ENCODE measurements at regions not wholly inside any gene's neighbourhood (a gene's known extent, or its start where the extent isn't known, plus 50 kb on each side); places are given as distances from the start of the nearest gene placed in this dataset.

DNA sequence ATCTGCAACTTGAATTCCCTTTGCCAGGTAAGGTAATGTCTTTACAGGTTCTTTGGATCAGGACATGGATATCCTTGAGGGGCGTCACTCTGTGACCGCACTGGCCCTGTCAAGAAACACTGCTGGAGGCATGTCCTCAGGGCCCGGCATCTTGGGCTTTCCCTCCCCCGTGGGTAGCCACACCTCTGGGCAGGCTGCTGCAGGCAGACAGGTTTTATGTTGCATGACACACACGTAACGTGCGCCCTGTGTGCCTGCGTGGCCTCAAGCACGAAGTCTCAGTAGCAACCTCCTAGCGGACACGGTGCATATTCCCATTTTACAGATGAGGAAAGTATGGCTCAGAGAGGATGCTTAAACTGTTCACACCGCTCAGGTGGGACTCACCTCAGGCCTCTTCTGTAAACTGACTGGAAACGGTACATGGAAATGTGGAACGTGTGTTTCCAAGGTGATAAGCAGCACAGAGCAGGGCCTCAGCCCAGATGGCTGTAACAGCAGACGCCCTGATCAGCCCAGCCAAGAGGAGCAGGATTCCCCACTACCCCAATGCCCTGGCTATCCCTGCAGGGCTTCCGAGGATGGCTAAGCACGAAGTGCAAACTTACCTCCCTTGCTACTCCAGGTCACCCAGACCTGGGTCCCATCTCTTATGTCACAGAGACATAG is 553.6 kb downstream of the TCERG1L start:
- no peak for TF ChIP-seq EZH2 (IDR thresholded peaks at IDR 0.05; ENCODE audit: low read length)
- no peak for TF ChIP-seq CTCF (optimal IDR thresholded peaks at IDR 0.05 in 1 of 3, IDR thresholded peaks at IDR 0.05 in 1 of 3, conservative IDR thresholded peaks at IDR 0.05 in 1 of 3; ENCODE audit: extremely low read depth in 1 of 3, insufficient read depth in 2 of 3, low read length in 3 of 3)
- H3K79me2 ChIP-seq (ENCODE audit: control insufficient read depth, insufficient read depth, low read length): no peaks in the 10 kb centered on the region
- dilution Hi-C loops (cut with MboI; ENCODE audit: extremely low pct_ligation_motif_present, low sequenced_read_pairs): no loop called here
- no peak overlapping the region for H3K4me3 ChIP-seq (ENCODE audit: control insufficient read depth in 2 of 3, extremely low read depth in 1 of 3, insufficient read depth in 2 of 3, low read depth in 1 of 3, low read length in 3 of 3)
- H3K4me2 ChIP-seq (ENCODE audit: control insufficient read depth, extremely low read depth, insufficient read depth, low read depth, low read length): no peak overlapping the region
- no peak for FAIRE-seq
- H3K4me1 ChIP-seq (ENCODE audit: control insufficient read depth, extremely low read depth, insufficient read depth, low read length): no peaks in the 10 kb centered on the region
- H3K36me3 ChIP-seq (ENCODE audit: control insufficient read depth in 2 of 2, extremely low read depth in 1 of 2, insufficient read depth in 2 of 2, low read length in 2 of 2): no peaks in the 10 kb centered on the region
- H4K20me1 ChIP-seq (ENCODE audit: control insufficient read depth, extremely low read depth, insufficient read depth, low read length): no peaks in the 10 kb centered on the region
- H3K9me3 ChIP-seq (ENCODE audit: control insufficient read depth, low read depth, low read length): peaks cover 18% of the 10 kb centered on the region
- no peak overlapping the region for H3K9ac ChIP-seq (ENCODE audit: control insufficient read depth, extremely low read depth, insufficient read depth, low read length)
- H3K9me1 ChIP-seq (ENCODE audit: control insufficient read depth, extremely low read depth, insufficient read depth, low read length): no peaks in the 10 kb centered on the region
- no peak for DNase-seq (ENCODE audit: low read depth, low spot score)
- H3K27me3 ChIP-seq (ENCODE audit: control insufficient read depth, extremely low read depth, insufficient read depth, low read length): no peaks in the 10 kb centered on the region
- no peak overlapping the region for H2AFZ ChIP-seq (ENCODE audit: control insufficient read depth, low read length)
- H3K27ac ChIP-seq (ENCODE audit: control insufficient read depth, insufficient read depth, low read length): no peak overlapping the region

DNA sequence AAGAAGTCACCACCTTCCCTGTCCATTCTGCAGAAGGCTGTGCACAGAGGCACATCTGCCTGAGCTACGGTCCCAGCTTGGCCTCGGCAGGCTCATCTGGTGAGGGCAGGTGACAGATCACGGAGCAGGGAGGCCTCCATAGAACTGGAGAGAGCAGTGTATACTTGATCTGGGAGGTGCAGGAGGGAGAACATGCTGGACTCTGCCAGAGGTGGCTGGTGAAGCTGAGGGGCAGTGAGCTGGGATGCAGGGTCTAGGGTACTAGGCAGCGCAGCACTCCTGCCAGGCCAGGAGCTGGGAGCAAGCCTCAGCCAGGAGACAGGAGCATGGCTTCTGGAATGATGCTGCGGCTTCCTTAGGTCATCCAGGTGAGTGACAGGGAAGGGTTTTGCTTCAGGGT is 553.0 kb downstream of the TCERG1L start:
- Histone ChIP-seq H3K27me3 (ENCODE audit: control insufficient read depth, extremely low read depth, insufficient read depth, low read length) (no peaks in the 10 kb centered on the region), H3K36me3 (ENCODE audit: control insufficient read depth in 2 of 2, extremely low read depth in 1 of 2, insufficient read depth in 2 of 2, low read length in 2 of 2) (no peaks in the 10 kb centered on the region), H3K4me2 (ENCODE audit: control insufficient read depth, extremely low read depth, insufficient read depth, low read depth, low read length) (no peak overlapping the region), H3K9me3 (ENCODE audit: control insufficient read depth, low read depth, low read length) (peaks cover 21% of the 10 kb centered on the region), H3K27ac (ENCODE audit: control insufficient read depth, insufficient read depth, low read length) (no peak overlapping the region), H3K9ac (ENCODE audit: control insufficient read depth, extremely low read depth, insufficient read depth, low read length) (no peak overlapping the region), H3K9me1 (ENCODE audit: control insufficient read depth, extremely low read depth, insufficient read depth, low read length) (no peaks in the 10 kb centered on the region), H4K20me1 (ENCODE audit: control insufficient read depth, extremely low read depth, insufficient read depth, low read length) (no peaks in the 10 kb centered on the region), H2AFZ (ENCODE audit: control insufficient read depth, low read length) (no peak overlapping the region), H3K4me3 (ENCODE audit: control insufficient read depth in 2 of 3, extremely low read depth in 1 of 3, insufficient read depth in 2 of 3, low read depth in 1 of 3, low read length in 3 of 3) (no peak overlapping the region), H3K4me1 (ENCODE audit: control insufficient read depth, extremely low read depth, insufficient read depth, low read length) (no peaks in the 10 kb centered on the region), H3K79me2 (ENCODE audit: control insufficient read depth, insufficient read depth, low read length) (no peaks in the 10 kb centered on the region)
- no peak for DNase-seq (ENCODE audit: low read depth, low spot score)
- no peak for TF ChIP-seq EZH2 (IDR thresholded peaks at IDR 0.05; ENCODE audit: low read length)
- no peak for TF ChIP-seq CTCF (optimal IDR thresholded peaks at IDR 0.05 in 1 of 3, IDR thresholded peaks at IDR 0.05 in 1 of 3, conservative IDR thresholded peaks at IDR 0.05 in 1 of 3; ENCODE audit: extremely low read depth in 1 of 3, insufficient read depth in 2 of 3, low read length in 3 of 3)
- FAIRE-seq: no peak
- dilution Hi-C loops (cut with MboI; ENCODE audit: extremely low pct_ligation_motif_present, low sequenced_read_pairs): no loop called here
